HG02763 (cell line): ENCODE measurements at regions not wholly inside any gene's neighbourhood (a gene's known extent, or its start where the extent isn't known, plus 50 kb on each side); places are given as distances from the start of the nearest gene placed in this dataset.
"Not testable (repeated sequence)": the region's sequence is repeated elsewhere in the genome, so short reads cannot be mapped to it uniquely, and the experiment has no call there.

Source experiments
- ATAC-seq: cut with Tn5 transposase; IDR thresholded peaks from one replicate; pipeline ENCODE4 v1.9.1; 2021; ENCODE audit warnings: mild to moderate bottlenecking, moderate library complexity; ENCODE audit not compliant: unreplicated experiment

DNA sequence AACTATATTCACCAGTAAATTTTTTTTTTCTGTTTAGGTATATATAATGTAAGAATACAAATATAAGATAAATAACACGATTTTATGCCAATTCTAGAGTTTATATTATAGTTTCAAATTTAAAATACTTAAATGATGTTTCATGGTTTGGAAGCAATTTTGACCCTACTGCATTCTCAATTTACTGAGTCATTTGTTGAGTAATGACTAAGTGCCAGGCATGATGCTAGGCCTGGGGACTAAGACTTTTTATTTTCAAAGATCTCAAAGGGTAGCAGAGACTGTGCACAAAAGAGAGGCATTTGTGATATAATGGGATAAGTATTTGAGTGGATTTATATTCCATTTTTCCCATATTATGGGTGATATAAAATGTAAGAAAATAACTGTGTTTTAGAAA is 78.9 kb upstream of the SMIM30 start:
- ATAC-seq = no peak

DNA sequence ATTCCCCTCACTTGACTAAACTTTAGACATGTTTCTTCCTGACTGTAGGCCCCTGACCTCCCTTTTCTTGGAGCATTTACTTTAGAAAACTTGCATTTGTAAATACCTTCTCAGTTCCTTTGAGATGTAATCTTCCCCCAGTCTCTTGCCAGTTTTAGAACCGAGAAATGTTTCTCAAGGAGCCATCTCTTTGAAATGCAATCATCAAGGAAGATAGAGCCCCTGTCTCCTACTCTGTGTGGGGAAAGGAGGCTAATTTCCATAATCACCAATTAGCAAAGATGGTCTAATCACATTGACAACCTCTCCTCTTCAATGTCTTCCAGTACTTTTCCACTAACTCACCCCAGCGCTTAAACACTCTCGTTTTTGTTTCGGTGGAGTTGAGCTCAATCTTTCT is 70.0 kb upstream of the SMIM30 start:
- no peak for ATAC-seq

DNA sequence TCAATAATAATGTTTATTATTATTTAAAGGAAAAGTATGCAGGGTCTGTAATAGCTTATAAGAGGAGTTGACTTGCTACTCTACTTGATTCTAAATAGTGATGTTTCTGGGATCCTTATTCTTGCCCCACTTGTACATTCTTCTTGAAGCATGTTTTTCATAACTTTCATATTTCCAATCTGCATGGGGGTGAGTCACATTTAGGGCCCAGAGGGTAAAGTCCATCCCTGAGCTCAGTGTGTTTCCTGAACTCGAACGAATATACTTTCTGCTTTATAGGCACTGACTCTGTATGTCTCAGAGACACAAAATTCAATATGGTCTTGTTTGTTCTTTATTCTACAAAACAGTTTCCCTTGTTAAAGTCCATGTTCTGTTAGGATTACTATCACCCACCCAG is 61.0 kb upstream of the SMIM30 start:
- no peak for ATAC-seq

DNA sequence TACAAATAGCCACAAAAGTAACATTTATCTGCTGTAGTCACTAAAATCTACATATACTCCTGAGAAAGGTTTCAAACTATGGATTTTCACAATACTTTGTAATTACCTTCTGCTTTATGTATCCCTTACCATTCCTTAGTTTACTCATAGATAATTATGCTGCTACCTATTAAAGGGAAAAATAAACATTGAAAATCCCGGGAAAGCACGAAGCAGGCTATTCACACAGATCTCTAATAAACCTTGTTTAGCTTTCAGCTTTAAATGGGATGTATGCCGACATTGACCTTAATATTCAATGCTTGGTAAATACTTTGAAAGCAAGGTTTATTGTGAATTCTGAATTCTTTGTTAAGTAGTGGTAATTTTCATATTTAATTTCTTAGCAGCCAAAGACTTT is 58.5 kb upstream of the SMIM30 start:
- no peak for ATAC-seq

DNA sequence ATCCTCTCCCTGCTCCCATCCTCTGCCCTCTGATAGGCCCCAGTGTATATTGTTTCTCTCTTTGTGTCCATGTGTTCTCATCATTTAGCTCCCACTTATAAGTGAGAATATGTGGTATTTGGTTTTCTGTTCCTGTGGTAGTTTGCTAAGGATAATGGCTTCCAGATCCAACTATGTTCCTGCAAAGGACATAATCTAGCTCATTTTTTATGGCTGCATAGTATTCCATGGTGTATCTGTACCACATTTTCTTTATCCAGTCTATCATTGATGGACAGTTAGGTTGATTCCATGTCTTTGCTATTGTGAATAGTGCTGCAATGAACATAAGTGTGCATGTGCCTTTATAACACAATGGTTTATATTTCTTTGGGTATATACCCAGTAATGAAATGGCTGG is 57.8 kb upstream of the SMIM30 start:
- ATAC-seq = not testable (repeated sequence)

DNA sequence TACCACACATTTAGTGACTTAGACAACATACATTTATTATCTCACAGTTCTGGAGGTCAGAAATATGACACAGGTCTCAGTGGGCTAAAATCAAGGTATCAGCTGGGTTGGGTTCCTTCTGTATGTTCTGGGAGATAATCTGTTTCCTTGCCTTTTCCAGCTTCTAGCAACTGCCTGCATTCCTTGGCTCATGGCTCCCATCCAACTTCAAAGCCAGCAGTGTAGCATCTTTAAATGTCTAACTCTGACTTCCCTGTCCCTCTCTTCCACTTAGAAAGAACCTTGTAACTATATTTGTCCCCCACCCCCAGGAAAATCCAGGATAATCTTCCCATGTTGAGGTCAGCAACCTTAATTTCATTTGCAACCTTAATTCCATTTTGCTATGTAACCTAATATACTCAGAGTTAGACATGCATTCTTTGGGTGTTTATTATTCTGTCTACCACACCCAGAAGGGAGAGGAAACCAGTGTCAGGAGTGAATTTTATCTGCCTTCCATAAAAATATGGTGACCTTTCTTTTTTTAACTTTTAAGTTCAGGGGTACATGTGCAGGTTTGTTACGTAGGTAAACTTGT is 57.3 kb upstream of the SMIM30 start:
- no peak for ATAC-seq

DNA sequence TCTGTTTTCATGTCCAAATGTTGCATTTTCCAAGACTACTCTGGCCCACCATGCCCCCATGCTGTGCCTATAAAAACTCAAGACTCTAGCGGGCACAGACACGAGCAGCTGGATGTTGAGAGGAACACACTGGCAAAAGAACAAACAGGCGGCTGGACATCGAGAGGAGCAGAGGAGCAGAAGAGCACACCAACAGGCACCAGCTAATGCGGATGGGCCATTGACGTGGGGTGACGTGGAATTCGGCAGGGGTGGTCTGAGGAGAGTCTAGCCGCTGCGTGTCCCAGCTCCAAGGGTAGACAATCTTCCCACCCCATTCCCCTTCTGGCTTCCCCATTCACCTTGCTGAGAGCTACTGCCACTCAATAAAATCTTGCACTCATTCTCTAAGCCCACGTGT is 54.4 kb upstream of the SMIM30 start:
- ATAC-seq = no peak

DNA sequence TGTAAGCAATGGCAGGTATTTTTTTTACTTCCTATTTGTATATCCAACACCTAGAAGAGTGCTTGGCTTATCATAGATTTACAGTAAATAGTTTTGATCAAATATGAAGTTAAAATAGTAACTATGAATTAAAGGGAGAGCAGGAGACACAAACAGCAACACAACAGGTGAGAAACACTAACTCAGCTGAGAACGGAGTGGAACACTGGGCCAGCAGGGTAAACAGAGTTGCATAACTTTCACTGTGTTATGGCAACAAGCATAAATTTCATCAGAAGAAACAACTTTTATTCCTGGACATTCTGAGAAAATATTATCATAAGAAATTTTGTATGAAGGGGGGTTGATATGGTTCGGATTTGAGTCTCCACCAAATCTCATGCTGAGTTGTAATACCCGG is 52.2 kb upstream of the SMIM30 start:
- ATAC-seq = no peak
